Renal cortex interstitium (tissue), 11 donors: ENCODE measurements at regions not wholly inside any gene's neighbourhood (a gene's known extent, or its start where the extent isn't known, plus 50 kb on each side); places are given as distances from the start of the nearest gene placed in this dataset.

ENCODE experiments used
- DNase-seq, 11 donors: peaks; one replicate each; pipeline ENCODE4 v3.0.0-alpha.2; 2013; ENCODE audit warnings: low read depth in 9 of 11, low spot score in 4 of 11; ENCODE audit errors: extremely low read depth in 1 of 11

DNA sequence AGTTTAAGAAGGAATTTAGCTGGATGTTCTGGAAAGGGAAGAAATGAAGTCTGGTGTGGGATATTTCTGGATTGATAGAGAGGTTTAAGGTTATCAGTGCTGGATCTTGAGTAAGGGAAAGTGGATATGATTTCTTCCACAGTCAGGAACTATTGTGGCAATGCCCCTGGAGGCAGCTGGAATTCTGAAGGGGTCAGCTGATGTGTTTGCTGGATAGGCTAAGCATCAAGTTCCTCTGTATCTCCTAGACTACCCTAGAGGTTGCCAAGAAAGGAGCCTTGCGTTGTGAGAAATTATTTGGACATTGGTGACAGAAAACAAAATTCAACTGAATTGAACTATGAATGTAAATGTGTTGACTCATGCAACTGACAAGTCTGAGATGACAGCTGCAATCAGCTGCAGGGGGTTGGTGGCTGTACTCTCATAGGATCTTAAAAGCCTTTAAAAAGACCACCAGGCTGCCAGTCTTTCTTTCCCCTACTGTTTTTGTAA, 244.4 kb downstream of the ATXN7L3B start:
- no peak for DNase-seq

DNA sequence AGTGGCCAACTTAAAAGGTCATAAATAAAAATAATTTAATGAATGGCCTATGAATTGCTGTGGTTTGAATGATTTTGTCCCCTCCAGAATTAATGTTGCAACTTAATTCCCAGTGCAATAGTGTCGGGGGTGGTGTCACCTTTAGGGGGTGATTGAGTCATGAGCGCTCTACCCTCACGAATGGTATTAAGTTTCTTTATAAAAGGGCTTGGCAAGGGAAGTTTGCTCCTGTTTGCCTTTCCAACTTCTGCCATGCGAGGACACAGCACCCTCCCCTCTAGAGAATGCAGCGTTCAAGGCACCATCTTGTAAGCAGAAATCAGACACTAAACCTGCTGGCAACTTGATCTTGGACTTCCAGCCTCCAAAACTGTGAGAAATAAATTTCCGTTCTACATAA, 253.3 kb downstream of the ATXN7L3B start:
- DNase-seq: no peak

DNA sequence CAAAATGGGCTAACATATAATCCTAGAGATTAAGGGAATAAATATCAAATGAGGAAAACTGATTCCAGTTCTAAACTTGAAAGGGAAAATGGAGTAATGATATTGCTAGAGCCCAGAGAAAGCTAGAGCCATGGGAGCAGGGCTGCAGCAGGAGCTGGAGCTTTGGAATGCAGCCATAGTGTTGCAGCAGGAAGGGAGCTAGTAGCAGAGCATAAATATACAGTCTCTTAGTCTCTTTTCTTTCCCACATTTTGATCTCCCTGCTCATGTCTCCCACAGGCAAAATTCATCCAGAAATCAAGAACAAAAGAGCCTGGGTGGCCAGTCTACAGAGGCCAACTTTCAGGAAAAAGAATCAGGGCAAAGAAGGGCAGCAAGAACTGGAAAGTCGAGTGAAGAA, 253.7 kb downstream of the ATXN7L3B start:
- no peak for DNase-seq

DNA sequence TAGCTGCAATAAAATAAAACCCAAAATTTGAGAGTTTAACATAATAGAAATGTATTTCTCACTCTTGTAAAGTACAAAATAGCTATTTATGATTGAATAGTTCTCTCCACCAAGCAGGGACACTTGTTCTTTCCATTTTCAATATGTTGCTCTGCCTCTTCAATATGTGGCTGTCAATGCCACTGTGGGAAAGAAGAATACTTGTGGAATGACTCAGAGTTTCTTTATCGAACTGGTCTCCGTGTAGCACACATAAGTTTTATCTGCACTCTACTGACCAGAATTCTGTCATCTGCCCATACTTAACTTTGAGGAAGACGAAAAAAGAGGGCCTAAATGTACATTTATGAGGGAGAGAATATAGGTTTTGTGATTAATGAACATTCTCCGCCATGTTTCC, 256.9 kb downstream of the ATXN7L3B start:
- DNase-seq: no peak

DNA sequence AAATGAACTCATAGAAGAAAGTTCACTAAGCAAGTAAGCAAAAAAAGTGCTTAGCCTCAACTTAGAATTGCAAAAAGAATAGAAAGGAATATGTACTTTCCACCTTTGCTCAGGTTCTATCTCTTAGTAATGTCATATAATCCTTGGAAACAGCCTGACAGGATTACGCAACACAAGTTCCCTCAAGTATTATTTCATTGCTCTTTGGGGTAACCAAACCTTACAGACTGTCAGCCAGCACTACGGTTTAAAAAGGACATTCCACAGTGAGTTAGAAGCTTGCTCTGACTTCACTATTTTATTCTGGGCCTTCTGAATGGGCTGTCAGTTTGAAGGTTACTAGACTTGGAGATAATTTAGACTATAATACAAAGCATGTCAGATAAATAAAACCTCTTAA, 264.0 kb downstream of the ATXN7L3B start:
- DNase-seq: no peak

DNA sequence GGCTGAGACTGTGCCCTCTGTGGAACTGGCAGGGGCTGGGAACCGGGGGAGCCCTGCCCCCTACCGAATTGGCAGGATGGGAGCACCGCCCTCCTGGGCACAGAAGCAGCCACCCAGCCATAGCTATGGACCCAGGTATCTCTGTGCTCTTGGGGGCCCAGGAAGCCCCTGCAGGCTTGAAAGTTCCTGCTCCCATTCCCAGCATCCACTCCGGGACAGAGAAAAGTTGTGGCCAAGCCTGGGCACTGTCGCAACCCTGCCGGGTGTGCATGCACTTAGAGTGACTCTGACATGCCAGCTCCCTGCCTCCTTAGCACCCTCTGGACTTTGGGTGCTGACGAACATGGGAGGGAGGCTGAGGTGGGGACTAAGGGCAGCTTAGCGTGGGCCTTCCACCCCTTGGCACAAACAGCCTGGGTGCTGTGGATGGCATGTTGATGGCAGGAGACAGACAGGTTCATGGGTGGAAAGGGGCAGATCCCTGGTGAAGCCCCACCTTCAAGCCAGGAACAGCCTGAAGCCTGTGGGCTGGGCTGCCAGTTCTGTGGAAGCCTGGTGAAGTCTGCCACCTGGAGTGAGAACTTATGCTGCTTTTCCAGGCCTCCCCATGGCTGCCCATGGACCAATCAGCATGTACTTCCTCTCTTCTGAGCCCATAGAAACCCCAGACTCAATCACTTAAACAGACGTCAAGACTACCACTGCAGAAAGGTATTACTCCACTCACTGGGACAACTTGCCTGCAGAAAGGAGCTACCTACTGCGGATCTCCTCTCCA, 279.0 kb downstream of the ATXN7L3B start:
- DNase-seq: no peak

DNA sequence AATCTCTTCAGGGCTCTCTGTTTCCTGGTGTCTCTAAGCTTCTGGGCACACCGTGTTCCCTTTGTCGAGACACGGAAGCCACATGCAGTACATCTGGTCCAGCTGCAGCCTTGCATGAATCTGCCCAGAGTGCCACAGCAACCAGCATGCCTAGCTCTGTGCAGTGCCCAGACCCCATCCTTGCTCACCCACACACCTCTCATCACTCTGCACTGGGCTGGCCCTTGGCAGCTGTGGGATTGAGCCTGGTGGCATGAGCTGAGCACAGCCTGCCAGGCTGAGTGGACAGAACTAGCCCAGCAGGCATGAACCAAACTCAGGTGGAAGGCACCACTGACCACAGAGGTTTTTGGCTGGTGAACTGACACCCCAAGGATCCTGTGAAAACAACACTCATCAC, 279.9 kb downstream of the ATXN7L3B start:
- DNase-seq: no peak

DNA sequence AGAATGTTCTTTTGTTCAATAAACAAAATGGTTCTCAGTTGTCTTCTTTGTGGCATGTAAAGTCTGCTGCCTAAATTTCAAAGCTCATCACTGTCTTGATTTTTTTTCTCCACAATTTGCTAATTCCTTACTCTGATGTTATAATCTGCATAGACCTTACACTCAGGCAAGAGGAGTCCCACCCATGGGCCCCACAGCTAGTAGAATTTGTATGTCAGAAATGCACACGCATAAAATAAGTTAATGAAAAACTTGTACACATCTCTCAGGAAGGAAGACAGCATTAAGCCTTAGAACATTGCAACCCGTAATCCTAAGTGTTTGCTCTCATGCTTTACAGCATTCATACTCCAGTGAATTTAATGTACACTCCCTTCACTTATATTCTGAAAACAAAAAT, 280.8 kb downstream of the ATXN7L3B start:
- DNase-seq: no peak

DNA sequence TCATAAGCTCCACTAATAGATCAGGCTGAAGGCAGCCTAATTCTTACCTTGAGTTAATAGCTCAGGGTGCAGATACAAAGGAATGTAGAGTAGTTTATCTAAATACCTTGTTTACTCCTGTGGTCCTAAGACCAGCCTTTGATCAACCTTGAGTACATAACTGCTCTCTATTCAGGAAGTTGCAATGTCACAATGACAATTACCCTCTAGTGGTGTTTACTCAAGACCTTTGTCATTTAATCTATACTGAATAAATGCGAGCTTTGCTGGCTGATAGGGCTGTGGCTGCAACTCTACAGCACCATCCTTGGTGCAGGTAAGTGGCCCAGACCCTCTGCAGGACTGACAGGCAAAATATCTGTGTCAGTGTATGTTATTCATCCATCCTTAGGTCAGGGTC, 282.7 kb downstream of the ATXN7L3B start:
- no peak for DNase-seq

DNA sequence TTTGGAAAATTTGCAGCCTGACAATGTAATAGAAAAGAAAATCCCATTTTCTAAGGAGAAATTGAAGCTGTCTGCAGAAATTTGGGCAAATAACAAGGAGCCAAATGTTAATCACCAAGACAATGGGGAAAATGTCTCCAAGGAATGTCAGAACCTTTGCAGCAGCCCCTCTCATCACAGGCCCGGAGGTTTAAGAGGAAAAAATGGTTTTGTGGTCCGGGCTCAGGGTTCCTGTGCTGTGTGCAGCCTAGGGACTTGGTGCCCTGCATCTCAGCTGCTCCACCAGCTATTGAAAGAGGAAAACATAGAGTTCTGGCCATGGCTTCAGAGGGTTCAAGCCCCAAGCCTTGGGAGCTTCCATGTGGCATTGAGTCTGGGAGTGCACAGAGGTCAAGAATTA, 298.9 kb downstream of the ATXN7L3B start:
- no peak for DNase-seq

DNA sequence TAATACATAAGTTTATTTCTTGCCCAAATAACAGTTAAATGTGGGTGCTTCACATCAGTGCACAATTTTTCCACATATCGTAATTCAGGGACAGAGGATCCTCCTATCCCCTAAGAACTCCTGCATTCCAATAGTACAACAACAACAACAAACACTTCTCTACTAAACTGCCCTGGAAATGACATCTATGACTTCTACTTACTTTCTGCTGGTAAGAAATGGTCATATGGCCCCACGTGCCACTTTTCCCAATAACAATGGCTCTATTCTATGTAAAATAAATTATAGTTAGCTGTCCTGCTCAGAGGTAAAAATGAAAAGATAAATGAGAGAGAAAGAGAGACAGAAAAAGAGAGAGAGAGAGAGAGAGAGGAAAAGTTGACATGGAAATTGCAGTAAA, 308.5 kb downstream of the ATXN7L3B start:
- DNase-seq: no peak

DNA sequence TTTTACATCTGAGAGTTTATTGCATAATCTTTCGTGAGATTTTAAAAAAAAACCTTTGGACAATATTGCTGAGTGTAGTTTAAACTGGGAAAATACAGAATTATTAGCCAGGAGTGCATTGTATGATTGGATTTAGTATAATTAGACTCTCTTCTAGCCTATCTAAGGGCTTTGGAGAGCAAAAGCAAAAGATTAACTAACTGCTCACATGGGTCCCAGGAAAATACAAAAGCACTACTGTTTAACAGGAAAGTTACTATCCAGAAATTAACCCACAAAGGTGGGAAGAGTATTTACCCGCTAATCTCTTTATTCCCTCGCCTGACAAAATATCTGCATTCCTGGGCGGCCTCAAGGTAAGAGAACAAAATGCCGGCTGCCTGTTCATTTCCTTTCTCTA, 309.5 kb downstream of the ATXN7L3B start:
- DNase-seq: peak in 3 of 11 donors; percentile 0 to 6 (median 2)

DNA sequence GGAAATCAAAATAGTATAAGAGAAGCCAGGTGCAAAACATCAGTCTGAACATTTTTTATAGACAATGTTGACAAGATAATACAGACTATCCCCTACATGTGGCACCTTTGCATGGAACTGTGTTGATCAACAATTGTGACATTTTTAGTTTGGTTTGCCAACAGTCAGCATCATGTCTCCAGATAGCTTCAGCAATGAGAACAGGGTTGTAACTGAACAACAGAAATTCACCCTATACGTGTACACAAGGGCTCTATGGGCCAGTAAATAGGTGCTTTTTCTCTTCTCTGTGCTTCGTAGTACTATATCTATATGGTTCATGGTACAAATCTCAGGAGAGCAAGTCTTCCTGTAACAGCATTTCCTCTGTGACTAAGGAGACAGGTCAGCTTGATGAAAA, 310.4 kb downstream of the ATXN7L3B start:
- no peak for DNase-seq

DNA sequence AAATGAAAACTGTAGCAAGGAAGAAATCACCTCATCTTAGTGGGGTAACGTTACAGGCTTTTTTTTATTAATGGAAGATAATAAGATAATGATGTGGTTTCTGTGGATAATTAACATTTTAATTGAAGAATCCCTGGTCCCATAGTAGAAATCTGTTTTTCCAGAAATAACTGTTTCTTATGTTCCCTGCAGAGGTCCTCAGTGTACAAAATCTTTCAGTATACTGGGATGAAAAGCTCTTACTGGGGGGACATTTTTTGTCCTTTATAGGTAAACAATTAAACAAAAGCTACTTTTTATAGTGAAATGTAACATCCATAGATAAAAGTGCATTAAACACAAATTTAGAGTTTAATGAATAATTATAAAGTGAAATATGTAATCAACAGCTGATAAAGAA, 312.2 kb downstream of the ATXN7L3B start:
- no peak for DNase-seq

DNA sequence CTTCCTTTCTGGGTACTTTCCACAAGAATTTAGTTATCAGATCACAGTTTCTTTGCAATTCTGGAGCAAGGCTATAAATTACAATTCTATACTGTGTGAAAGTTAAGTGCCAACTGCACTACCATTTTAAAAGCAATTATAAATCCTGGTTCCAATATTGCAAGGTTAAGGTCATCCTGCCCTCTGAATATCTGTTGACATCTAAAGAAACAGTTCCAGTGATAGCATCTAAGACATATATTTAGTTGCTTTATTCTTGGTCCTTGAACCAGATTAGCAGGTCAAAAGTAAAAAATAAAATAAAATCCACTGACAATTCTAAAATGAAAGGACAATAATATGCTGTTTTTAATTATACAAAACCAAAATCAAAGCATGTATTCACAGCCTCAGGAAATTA, 334.2 kb downstream of the ATXN7L3B start:
- no peak for DNase-seq

DNA sequence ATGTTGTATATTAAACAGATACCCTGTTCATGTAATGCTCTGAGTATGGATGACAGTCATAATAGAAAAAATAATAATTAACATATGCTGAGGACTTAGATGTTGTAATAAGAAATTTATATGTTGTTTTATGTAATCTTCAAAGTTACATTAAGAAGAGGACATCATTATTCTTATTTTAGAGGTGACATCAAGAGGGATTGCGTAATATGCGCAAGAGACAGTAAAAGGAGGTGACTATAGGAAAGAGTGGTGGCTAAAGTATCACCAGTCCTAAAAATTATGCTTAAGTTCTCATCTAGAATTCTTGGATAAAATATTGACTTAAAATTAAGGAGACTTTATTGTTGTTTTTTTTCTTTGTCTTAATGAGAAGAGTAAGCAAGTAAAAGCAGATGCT, 323.9 kb downstream of the KCNC2 start:
- DNase-seq: no peak

DNA sequence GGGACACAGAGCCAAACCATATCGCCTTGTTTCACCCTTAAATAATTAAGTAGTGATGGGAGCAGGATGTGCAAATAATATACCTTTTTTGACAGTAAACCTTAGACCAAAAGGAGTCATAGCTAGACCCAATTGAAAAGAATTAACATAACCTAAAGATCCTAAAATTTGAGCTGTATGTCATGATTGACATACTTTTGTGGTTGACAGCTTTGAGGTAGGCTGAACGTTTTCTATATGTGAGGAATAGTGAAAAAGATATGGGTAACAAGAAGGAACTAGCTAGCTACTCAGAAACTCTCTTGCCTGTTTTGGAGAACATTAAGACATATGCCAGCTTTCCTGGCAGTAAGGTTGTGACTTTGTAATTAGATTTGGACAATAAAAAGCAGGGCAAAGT, 320.6 kb downstream of the KCNC2 start:
- DNase-seq: no peak

DNA sequence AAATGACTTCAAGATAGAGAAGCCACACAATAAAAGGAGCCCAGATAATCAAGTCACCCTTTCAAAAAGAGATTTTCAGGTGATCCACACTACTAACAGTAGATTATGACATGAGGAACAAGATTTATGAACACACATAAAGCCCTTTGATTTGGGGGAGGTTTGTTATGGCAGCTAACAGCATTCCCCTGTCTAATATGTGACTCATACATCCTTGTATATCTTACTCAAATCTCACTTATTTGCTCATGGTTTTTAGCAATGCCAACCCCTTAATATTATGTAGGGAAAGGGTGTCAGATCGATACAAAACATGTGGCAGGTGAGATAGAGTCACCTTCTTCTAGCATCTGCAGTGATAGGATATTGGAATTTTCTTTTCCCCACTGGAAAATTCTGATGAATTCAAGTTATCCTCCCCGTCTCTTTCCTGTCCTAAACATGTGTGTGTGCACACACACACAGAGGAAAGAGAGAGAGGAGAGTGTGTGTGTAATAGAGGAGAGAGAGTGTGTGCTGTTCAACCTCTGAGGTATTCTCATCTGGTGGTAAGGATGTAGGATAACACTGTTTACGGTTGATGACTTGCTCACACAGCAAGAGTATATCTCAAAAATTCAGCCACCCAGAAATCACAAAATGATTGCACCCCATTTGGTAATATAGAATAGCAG, 319.9 kb downstream of the KCNC2 start:
- no peak for DNase-seq

DNA sequence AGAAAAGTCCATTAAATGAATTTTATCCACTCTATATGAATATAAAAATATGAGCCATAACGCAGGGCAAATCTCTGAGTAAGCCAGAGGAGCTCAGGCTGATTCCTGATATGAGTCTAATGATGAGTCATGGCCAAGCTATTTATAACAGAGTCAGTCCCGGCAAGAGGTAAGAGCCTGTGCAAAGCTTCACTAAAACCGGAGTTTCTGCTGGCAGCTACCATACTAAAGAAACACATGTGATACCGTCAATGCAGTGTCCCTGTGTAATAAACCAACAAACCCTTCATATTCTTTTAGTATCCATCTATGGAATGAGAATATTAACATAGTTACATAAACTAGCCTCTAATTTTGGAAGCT, 319.4 kb downstream of the KCNC2 start:
- DNase-seq: peak in 2 of 11 donors; percentile 3 to 7

DNA sequence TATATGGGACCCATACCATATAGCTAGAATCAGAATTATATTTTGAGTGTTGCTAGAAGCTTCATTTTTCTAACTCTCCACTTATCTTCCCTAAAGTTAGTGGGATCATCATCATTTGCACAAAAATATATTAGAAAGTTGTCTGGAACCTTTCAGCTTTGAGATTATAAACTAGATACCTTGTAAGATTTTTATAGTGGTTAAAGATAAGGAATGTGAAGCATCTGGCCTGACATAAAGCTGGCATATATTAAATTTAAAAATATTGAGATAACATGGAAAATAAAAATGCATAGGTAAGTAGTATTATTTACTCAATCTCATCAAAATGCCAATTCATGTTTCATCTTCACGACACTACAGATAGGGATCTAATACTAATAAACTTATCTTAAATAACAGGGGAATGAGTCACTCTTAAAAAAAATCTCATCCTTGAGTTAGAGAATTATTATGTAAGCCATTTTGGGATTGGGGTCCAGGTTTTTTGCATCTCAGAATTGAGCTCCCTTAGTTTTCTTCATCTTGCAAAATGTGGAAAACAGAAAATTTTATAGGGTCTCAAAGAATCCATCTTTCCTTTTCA, 318.5 kb downstream of the KCNC2 start:
- no peak for DNase-seq
